HG02840 (cell line): ENCODE measurements at regions not wholly inside any gene's neighbourhood (a gene's known extent, or its start where the extent isn't known, plus 50 kb on each side); places are given as distances from the start of the nearest gene placed in this dataset.

ENCODE experiments used
- ATAC-seq: cut with Tn5 transposase; IDR thresholded peaks from one replicate; pipeline ENCODE4 v1.9.1; 2021; ENCODE audit warnings: mild to moderate bottlenecking, moderate library complexity, moderate number of reproducible peaks; ENCODE audit not compliant: unreplicated experiment, low FRiP score

GRCh38 chr5:58215364-58215763 is 244.5 kb downstream of the PLK2 start:
- ATAC-seq: no peak

- ATAC-seq: no peak
Measured at GRCh38 chr5:58211441-58211840, 248.4 kb downstream of the PLK2 start.

- ATAC-seq: no peak
Measured at GRCh38 chr5:58208674-58209073, 251.2 kb downstream of the PLK2 start.

DNA sequence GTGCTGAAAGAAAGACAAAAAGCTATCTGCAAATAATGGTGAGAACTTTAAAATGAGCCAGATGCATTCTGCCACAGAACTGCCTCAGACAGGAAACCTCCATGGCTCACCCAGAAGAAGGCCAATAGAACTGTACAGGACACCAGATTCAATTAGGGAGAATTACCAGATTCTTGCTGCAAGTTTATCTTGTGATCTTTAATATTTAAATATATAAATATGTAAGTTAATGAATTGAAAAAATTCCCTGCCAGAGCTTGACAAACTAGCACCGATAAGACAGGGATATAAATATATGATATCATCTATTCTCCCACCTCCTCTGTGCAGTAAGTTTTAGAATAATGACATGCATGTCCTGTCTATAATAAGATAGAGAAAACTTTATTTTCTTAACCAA is 252.8 kb downstream of the PLK2 start:
- ATAC-seq: no peak

DNA sequence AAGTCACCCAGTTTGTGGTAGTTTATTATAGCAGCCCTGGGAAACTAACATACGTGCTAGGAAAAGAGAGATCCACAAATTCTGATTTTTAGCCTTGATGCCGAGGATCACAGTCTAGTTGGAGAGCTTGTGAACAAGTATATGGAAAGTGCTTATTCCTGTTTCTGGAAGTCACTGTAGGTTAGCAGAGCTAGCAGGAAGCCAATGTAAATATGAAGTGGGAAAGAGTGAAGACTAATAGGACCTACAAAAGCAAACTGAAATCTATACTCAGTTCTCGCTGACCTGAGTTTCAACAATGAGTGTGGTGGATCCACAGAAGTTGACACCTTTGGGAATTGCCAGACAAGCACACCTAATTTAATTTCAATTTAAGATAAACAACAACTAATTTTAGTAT is 254.9 kb downstream of the PLK2 start:
- ATAC-seq: no peak

GRCh38 chr5:58202941-58203444 is 256.9 kb downstream of the PLK2 start:
- no peak for ATAC-seq

- no peak for ATAC-seq
Measured at GRCh38 chr5:58201922-58202648, 257.8 kb downstream of the PLK2 start.

DNA sequence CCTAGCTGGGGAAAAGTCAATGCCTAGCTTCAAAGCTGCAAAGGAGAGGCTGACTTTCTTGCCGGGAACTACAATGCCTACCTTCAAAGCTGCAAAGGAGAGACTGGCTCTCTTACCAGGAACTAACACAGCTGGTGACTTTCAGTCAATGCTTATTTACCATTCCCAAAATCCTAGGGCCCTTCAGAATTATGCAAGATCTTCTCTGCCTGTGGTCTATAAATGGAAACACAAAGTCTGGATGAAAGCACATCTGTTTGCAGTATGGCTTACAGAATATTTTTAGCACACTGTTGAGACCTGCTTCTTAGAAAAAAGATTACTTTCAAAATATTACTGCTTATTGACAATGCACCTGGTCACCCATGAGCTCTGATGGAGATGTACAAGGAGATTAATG is 259.4 kb downstream of the PLK2 start:
- no peak for ATAC-seq

DNA sequence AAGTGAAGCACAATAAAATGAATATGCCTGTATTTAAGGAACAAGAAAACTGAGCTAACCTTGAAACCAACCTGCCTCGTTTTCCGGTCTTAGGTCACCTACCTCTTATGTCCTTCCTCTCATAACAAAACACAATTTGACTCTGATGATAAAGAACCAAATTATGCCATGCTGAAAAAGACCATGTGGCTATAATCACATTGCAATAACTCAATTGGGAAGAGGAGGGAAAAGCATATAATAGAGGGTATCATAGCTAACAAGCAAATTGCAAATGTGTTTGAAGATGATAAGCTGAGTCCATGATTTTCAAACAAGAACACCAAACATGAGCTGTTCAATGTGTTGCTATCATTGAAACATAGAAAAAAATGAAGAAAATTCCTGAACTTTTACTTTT is 260.8 kb downstream of the PLK2 start:
- ATAC-seq: no peak

DNA sequence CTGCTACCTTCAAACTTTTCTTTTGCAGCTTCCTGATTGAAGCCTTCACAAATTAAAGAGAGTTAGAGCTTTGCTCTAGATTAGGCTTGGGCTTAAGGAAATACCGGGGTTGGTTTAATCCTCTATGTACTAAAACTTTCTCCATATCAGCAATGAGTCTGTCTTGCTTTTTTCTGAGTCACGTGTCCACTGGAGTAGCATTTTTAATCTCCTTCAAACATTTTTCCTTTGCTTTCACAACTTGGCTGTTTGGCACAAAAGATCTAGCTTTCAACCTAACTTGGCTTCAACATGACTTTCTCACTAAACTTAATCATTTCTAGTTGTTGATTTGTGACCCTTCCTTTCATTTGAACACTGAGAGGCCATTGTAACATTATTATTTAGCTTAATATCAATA is 261.6 kb downstream of the PLK2 start:
- ATAC-seq: no peak

DNA sequence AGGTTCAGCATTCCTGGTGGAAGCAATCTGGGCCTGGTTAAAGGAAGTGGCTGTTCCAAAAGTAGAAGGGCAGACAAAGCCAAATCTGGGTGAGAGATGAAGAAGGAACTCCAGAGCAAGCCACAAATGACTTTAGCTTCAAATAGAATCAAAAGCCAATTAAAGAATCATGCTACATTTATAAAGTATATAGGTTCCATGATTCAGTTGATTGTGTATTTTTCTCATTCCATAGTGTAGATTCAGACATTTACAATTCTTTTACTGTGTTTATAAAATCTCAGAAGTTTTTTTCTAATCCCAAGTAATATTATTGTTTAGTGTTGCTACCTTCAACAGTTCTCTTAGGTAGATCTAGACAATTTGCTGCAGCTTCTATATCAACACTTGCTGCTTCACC is 262.0 kb downstream of the PLK2 start:
- ATAC-seq: no peak

DNA sequence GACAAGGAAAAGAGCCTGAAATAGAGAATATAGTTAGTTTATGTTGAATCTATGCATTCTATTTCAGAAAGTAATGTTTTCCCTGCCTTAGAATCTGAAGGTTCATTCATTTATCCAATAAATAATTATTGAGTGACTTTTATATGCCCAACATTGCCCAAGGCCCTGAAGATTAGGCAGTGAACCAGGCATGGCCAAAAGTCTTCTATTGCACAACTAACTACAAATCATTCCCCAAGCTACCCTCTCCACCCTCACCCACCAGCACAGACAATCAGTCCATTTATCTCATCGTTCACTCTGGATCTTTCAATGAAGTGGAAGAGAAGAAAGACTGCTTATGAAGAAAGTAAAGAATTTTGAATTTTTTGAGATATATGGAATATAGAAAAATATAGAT is 268.4 kb downstream of the PLK2 start:
- ATAC-seq: no peak

DNA sequence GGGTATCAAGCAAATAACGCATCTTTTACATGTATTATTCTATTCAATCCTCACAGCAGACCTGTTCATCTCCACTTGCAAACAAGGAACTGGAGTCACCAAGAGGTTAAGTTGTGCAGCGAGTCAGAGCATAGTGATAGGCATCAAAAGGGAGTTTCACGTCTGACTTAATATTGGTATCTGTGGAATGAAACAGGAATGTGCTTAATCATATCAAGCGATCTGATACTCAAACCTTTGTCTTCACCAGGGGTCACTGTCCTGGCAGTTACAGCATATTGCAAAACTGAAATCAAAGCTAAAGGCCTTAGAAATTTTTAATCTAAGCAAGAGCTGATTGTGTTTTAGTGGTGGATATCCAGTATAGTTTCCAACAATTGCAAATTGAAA is 271.6 kb downstream of the PLK2 start:
- no peak for ATAC-seq

GRCh38 chr5:58187432-58188261 is 272.2 kb downstream of the PLK2 start:
- no peak for ATAC-seq

- ATAC-seq: no peak
Measured at GRCh38 chr5:58185801-58186200, 274.1 kb downstream of the PLK2 start.

DNA sequence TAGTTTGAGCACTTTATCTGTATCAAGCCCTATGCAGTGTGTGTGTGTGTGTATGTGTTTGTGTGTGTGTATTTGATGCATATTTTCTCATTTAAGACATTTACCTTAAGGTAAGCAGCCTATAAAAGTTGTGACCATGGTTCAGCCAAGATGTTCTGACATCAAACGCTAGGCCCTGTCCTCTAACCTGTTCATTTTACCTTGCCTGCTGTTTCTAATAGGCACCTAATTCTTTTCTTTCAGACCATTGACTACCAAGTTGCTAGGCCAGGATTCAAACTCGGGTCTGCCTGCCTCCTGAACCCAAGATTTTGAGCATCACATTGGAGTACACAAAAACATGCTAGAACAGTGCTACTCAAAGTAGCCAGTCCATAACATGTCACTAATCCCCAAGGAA is 274.5 kb downstream of the PLK2 start:
- ATAC-seq: no peak

DNA sequence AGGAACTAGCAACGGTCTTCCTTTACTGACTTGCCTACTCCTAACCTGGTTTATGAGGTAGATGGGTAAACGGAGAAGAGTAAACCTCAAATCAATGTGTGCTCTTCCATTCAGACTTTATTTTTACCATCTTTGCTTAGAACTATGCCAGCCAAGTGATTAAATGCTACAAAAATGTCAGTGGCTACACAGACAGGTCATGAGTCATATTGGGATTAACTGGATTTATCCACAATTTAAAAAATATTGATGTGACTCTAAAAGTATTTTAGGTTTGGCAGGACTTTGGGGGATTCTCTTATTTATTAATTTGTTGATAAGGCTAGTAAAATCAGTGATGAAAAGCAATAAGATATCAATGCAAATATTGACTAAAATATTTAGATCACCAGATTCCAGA is 275.0 kb downstream of the PLK2 start:
- no peak for ATAC-seq

DNA sequence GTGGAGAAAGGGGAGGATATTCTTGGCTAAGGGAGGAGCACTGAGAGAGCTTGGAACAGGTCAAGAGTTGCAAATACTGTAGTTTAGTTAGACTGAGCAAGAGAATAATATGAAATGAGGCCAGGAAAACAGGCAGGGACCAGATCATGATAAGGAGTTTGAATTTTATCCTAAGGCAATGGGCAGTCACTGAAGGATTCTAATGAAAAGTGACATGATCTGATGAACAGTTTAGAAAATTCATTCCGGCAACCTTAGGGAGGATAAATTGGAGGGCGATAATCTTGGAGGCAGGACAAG is 276.1 kb downstream of the PLK2 start:
- no peak for ATAC-seq

- no peak for ATAC-seq
Measured at GRCh38 chr5:58183078-58183785, 276.7 kb downstream of the PLK2 start.

DNA sequence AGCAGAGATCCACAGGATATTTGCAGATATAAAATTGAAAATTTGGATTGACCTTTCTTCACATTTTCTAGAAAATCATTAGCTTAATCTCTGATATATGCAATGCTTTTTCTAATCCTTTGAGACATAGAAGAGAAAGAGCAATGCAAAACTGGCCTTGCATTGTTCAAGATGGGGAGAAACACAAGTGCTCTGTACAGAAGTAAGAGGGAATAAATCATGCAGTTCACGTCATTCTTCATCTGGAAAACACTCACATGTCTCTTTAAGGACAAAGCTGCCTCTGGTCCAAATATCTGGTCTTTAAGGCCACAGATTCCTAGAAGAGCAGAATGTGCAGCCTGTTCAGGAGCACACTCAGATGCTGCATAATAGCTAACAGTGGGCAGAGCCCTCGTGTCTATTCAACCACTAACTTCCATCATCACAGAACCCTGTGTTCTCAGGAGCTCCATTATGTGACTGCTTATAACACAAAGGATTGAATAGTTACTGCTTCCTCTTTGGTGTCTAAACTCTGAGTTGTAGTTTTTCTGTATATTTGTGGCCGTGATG is 277.5 kb downstream of the PLK2 start:
- no peak for ATAC-seq
